ENCODE measurements at regions not wholly inside any gene's neighbourhood (a gene's known extent, or its start where the extent isn't known, plus 50 kb on each side); places are given as distances from the start of the nearest gene placed in this dataset.
"Not testable (repeated sequence)": the region's sequence is repeated elsewhere in the genome, so short reads cannot be mapped to it uniquely, and the experiment has no call there.

- no peak overlapping the region for H3K4me3 ChIP-seq (ENCODE audit: low read depth, low read length)
- TF ChIP-seq CTCF (IDR thresholded peaks at IDR 0.05; ENCODE audit: low read depth, low read length) = no peak
Observed at GRCh38 chr13:44833139-44833538, 156.1 kb downstream of the NUFIP1 start.

- TF ChIP-seq CTCF (IDR thresholded peaks at IDR 0.05; ENCODE audit: low read depth, low read length) = no peak
- H3K4me3 ChIP-seq (ENCODE audit: low read depth, low read length) = no peak overlapping the region
Observed at GRCh38 chr13:44826591-44827350, 162.5 kb downstream of the NUFIP1 start.

- H3K4me3 ChIP-seq (ENCODE audit: low read depth, low read length) = no peak overlapping the region
- no peak for TF ChIP-seq CTCF (IDR thresholded peaks at IDR 0.05; ENCODE audit: low read depth, low read length)
Observed at GRCh38 chr13:44825953-44826352, 163.3 kb downstream of the NUFIP1 start.

GRCh38 chr13:44823555-44823954 is 165.7 kb downstream of the NUFIP1 start:
- not testable (repeated sequence) for H3K4me3 ChIP-seq (ENCODE audit: low read depth, low read length)

- no peak for TF ChIP-seq CTCF (IDR thresholded peaks at IDR 0.05; ENCODE audit: low read depth, low read length)
Observed at GRCh38 chr13:44822291-44822690, 167.0 kb downstream of the NUFIP1 start.

GRCh38 chr13:44819772-44820171 is 169.5 kb downstream of the NUFIP1 start:
- H3K4me3 ChIP-seq (ENCODE audit: low read depth, low read length) = no peak overlapping the region
- TF ChIP-seq CTCF (IDR thresholded peaks at IDR 0.05; ENCODE audit: low read depth, low read length) = no peak

More at GRCh38 chr13:44822291-44822690, 167.0 kb downstream of the NUFIP1 start:
- H3K4me3 ChIP-seq (ENCODE audit: low read depth, low read length) = no peak overlapping the region

GRCh38 chr13:44819245-44819644 is 170.0 kb downstream of the NUFIP1 start:
- no peak overlapping the region for H3K4me3 ChIP-seq (ENCODE audit: low read depth, low read length)
- TF ChIP-seq CTCF (IDR thresholded peaks at IDR 0.05; ENCODE audit: low read depth, low read length) = no peak

- H3K4me3 ChIP-seq (ENCODE audit: low read depth, low read length) = no peak overlapping the region
- TF ChIP-seq CTCF (IDR thresholded peaks at IDR 0.05; ENCODE audit: low read depth, low read length) = no peak
Observed at GRCh38 chr13:44818428-44818827, 170.8 kb downstream of the NUFIP1 start.

All from WI38 (cell line).